ENCODE measurements at regions not wholly inside any gene's neighbourhood (a gene's known extent, or its start where the extent isn't known, plus 50 kb on each side); places are given as distances from the start of the nearest gene placed in this dataset.

- ATAC-seq (no peak), FAIRE-seq (no peak), DNase-seq (ENCODE audit: low spot score) (no peak)
- no peaks in the 10 kb centered on the region for H4K20me1 ChIP-seq (ENCODE audit: insufficient read depth, low read length)
- in situ Hi-C loops (cut with HindIII; ENCODE audit: extremely low pct_ligation_motif_present, low pct_unique_long_range_greater_than_20kb): no loop called here
- H3K27ac ChIP-seq (ENCODE audit: extremely low read length, insufficient read depth, low read length): no peak overlapping the region
- intact Hi-C loops (cut with micrococcal nuclease; ENCODE audit: unreplicated experiment): no loop called here
- TF ChIP-seq ZNF543 (CRISPR knock-in tag; IDR thresholded peaks at IDR 0.05): no peak
- no peak for TF ChIP-seq PTBP1 (IDR thresholded peaks at IDR 0.05; ENCODE audit: low read depth, low read length, poor library complexity, severe bottlenecking)
- no peak for TF ChIP-seq ZNF576 (CRISPR knock-in tag; IDR thresholded peaks at IDR 0.05)
- TF ChIP-seq TAF15 (IDR thresholded peaks at IDR 0.05; ENCODE audit: low read depth, low read length, poor library complexity, severe bottlenecking): no peak
- TF ChIP-seq ZNF713 (CRISPR knock-in tag; IDR thresholded peaks at IDR 0.05): no peak
- TF ChIP-seq ZNF562 (CRISPR knock-in tag; IDR thresholded peaks at IDR 0.05; ENCODE audit: borderline replicate concordance): no peak
- TF ChIP-seq DZIP1 (CRISPR knock-in tag; IDR thresholded peaks at IDR 0.05): no peak
- no peak for TF ChIP-seq ZNF232 (CRISPR knock-in tag; IDR thresholded peaks at IDR 0.05; ENCODE audit: borderline replicate concordance)
- no peak for TF ChIP-seq ZNF263 (CRISPR knock-in tag; IDR thresholded peaks at IDR 0.05)
- TF ChIP-seq ZNF296 (CRISPR knock-in tag; conservative IDR thresholded peaks at IDR 0.05): no peak
- no peak for TF ChIP-seq EED (CRISPR knock-in tag; IDR thresholded peaks at IDR 0.05)
- no peak for TF ChIP-seq NFE2 (CRISPR knock-in tag; IDR thresholded peaks at IDR 0.05)
- TF ChIP-seq RBM39 (IDR thresholded peaks at IDR 0.05; ENCODE audit: low read depth, low read length, poor library complexity, severe bottlenecking): no peak
- no peak for TF ChIP-seq ZBTB3 (CRISPR knock-in tag; IDR thresholded peaks at IDR 0.05; ENCODE audit: borderline replicate concordance, low read depth)
- TF ChIP-seq FOXM1 (CRISPR knock-in tag; IDR thresholded peaks at IDR 0.05): no peak
- no peak for TF ChIP-seq ZNF264 (CRISPR knock-in tag; IDR thresholded peaks at IDR 0.05)
- TF ChIP-seq IRF9 (CRISPR knock-in tag; IDR thresholded peaks at IDR 0.05; ENCODE audit: borderline replicate concordance): no peak
- TF ChIP-seq ZNF33B (CRISPR knock-in tag; IDR thresholded peaks at IDR 0.05): no peak
- no peak for TF ChIP-seq HNF4G (IDR thresholded peaks at IDR 0.05; ENCODE audit: borderline replicate concordance, low read depth, low read length)
- no peak for TF ChIP-seq HNF4G (CRISPR knock-in tag; IDR thresholded peaks at IDR 0.05; ENCODE audit: borderline replicate concordance, low read depth)
- H3K9me3 ChIP-seq (ENCODE audit: low read length): no peaks in the 10 kb centered on the region
- no peak overlapping the region for H3K4me3 ChIP-seq (replicated peaks in 1 of 3; ENCODE audit: insufficient read depth in 1 of 3, low read depth in 2 of 3, low read length in 3 of 3)
- no peaks in the 10 kb centered on the region for H3K79me2 ChIP-seq (ENCODE audit: insufficient read depth, low read length)
- ChIA-PET POLR2A (no interaction called here), CTCF (ENCODE audit: low intra/inter-chr PET ratio, low total read pairs) (no interaction called here)
- no peak overlapping the region for H3K4me2 ChIP-seq (ENCODE audit: low read depth, low read length)
- no peaks in the 10 kb centered on the region for H3K27me3 ChIP-seq (ENCODE audit: control insufficient read depth in 1 of 2, insufficient read depth in 2 of 2, low read length in 2 of 2)
- no peak overlapping the region for H3K9ac ChIP-seq (ENCODE audit: insufficient read depth, low read depth, low read length)
- no peaks in the 10 kb centered on the region for H3K4me1 ChIP-seq (ENCODE audit: insufficient read depth, low read length)
- no peaks in the 10 kb centered on the region for H3K36me3 ChIP-seq (replicated peaks in 1 of 2; ENCODE audit: control insufficient read depth in 1 of 2, insufficient read depth in 2 of 2, low read length in 2 of 2)
- H2AFZ ChIP-seq (ENCODE audit: low read length): no peak overlapping the region
- BruUV-seq (replicated peaks): no TSS peak
Measured at GRCh38 chr5:82910905-82911304, 166.3 kb downstream of the TMEM167A start.

All from HepG2 (cell line).